ENCODE measurements at regions not wholly inside any gene's neighbourhood (a gene's known extent, or its start where the extent isn't known, plus 50 kb on each side); places are given as distances from the start of the nearest gene placed in this dataset.
A peak's percentile ranks its signal among the peaks of the same experiment; 100 is the strongest.

DNA sequence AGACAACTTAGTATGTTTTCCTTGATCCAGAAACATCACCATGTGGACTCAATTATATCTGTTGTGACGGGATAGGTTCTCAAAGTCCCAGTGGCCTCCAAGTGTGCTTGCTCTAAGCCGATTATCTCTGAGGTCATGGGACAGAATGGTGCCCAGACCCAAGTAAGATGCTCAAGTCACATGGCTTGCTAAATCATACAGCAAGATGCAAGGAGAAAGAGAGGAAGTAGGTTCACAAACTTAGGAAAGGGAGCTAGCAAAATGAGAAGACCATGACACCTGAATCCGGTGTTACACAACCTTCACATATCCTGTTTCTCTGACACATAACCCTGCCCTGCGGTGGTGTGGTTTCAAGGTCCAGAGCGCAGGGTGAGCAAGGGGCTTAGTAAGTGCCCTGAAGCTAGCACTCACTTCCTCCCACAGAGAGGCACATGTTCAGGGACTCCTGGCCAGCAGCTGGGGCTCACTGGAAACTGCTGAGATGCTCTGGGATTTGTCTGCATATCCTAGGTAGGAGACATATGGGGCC is 590.9 kb upstream of the ANKRD30A start:
- Histone ChIP-seq H3K23me2 (ENCODE audit: low read depth, low read length) (no peaks in the 10 kb centered on the region), H3K14ac (ENCODE audit: insufficient read length) (no peak overlapping the region), H3K18ac (ENCODE audit: extremely low read depth, low read length) (no peak overlapping the region), H3K79me2 (ENCODE audit: control insufficient read depth in 1 of 2, insufficient read depth in 2 of 2, low read length in 2 of 2) (no peaks in the 10 kb centered on the region), H3K56ac (replicated peaks; ENCODE audit: insufficient read length, low read depth, low read length) (no peak overlapping the region), H3K4me1 (replicated peaks in 1 of 4; ENCODE audit: control insufficient read depth in 3 of 4, insufficient read depth in 4 of 4, low read length in 3 of 4) (no peaks in the 10 kb centered on the region), H2BK12ac (ENCODE audit: low read depth, low read length) (no peak overlapping the region), H4K5ac (ENCODE audit: insufficient read length, low read depth, low read length) (no peak overlapping the region), H4K91ac (replicated peaks; ENCODE audit: insufficient read length, low read length) (no peak overlapping the region), H4K20me1 (replicated peaks in 1 of 2; ENCODE audit: control insufficient read depth in 1 of 2, insufficient read depth in 2 of 2, low read length in 2 of 2) (no peaks in the 10 kb centered on the region), H2AK5ac (ENCODE audit: low read depth, low read length) (no peak overlapping the region), H3K27ac (ENCODE audit: low read depth, low read length) (no peak overlapping the region), H2BK5ac (ENCODE audit: low read depth, low read length) (no peak overlapping the region), H3K9me3 (ENCODE audit: insufficient read depth in 2 of 2, low read depth in 1 of 2, low read length in 1 of 2) (peaks cover 0 to 1% of the 10 kb centered on the region in 2 experiments; a peak in 1 of 4 replicates), H3K4me3 (ENCODE audit: extremely low read depth in 1 of 4, insufficient read depth in 2 of 4, low read depth in 3 of 4, low read length in 4 of 4) (no peak overlapping the region), H3K79me1 (ENCODE audit: low read depth, low read length) (no peaks in the 10 kb centered on the region), H4K8ac (ENCODE audit: extremely low read depth, insufficient read depth, low read length) (no peak overlapping the region), H2BK120ac (replicated peaks; ENCODE audit: low read depth, low read length) (no peak overlapping the region), H2AFZ (ENCODE audit: low read length) (0 out of 2 replicates have a peak overlapping the region, but pooled peaks have one; percentile 71), H3K27me3 (replicated peaks in 1 of 4; ENCODE audit: control insufficient read depth in 3 of 4, extremely low read depth in 1 of 4, insufficient read depth in 3 of 4, low read length in 3 of 4) (no peaks in the 10 kb centered on the region), H2BK15ac (ENCODE audit: low read length) (no peak overlapping the region), H3K23ac (ENCODE audit: insufficient read length) (no peak overlapping the region), H3K36me3 (ENCODE audit: control insufficient read depth in 2 of 4, insufficient read depth in 4 of 4, low read length in 3 of 4) (no peaks in the 10 kb centered on the region), H2BK20ac (ENCODE audit: low read length) (no peak overlapping the region), H3K4me2 (ENCODE audit: insufficient read depth in 1 of 2, low read depth in 2 of 2, low read length in 2 of 2) (no peak overlapping the region), H3K9ac (replicated peaks in 1 of 4; ENCODE audit: extremely low read depth in 1 of 4, low read depth in 3 of 4, low read length in 3 of 4) (no peak overlapping the region), H3K4ac (replicated peaks; ENCODE audit: insufficient read length, low read depth, low read length) (no peak overlapping the region)
- TF ChIP-seq RBBP5 (IDR thresholded peaks at IDR 0.05; ENCODE audit: borderline replicate concordance, low read depth, low read length) = no peak
- no peak for TF ChIP-seq EZH2 (IDR thresholded peaks at IDR 0.05; ENCODE audit: low read depth, low read length, severe bottlenecking)
- TF ChIP-seq CHD1 (IDR thresholded peaks at IDR 0.05; ENCODE audit: low read depth, low read length) = no peak
- TF ChIP-seq JUN (IDR thresholded peaks at IDR 0.05; ENCODE audit: low read depth, low read length) = no peak
- TF ChIP-seq MAFK (IDR thresholded peaks at IDR 0.05; ENCODE audit: low read depth, low read length) = no peak
- TF ChIP-seq HDAC2 (IDR thresholded peaks at IDR 0.05; ENCODE audit: borderline replicate concordance in 1 of 2, low read depth in 2 of 2, low read length in 2 of 2) = no peak
- no peak for TF ChIP-seq PHF8 (conservative IDR thresholded peaks at IDR 0.05; ENCODE audit: low read depth, low read length)
- no peak for TF ChIP-seq NANOG (IDR thresholded peaks at IDR 0.05; ENCODE audit: insufficient read depth, low read depth, low read length, poor library complexity, severe bottlenecking)
- no peak for TF ChIP-seq POLR2AphosphoS5 (IDR thresholded peaks at IDR 0.05; ENCODE audit: low read depth, low read length)
- no peak for TF ChIP-seq KDM4A (IDR thresholded peaks at IDR 0.05; ENCODE audit: low read depth, low read length, severe bottlenecking)
- no peak for TF ChIP-seq RFX5 (IDR thresholded peaks at IDR 0.05; ENCODE audit: borderline replicate concordance, low read depth, low read length)
- ChIA-PET CTCF (ENCODE audit: partially characterized antibody) (interaction anchor here (0.6 to 1.9 kb wide), 3 partner anchors 10 to 78 kb away, joined by 3 to 4 read pairs (median 4); no protein-coding TSS in a partner anchor), POLR2A (ENCODE audit: partially characterized antibody) (no interaction called here)
- WGBS, 2 experiments (ENCODE audit: extremely low coverage in 1 of 2, insufficient coverage in 1 of 2, insufficient read length in 1 of 2, insufficient replicate concordance in 2 of 2, low coverage in 1 of 2, low lambda C conversion rate in 2 of 2, missing lambda C conversion rate in 1 of 2) = 96% methylated on average over 5 of the region's 5 CpGs; no CpG with 5 or more reads in 1 of the 2 experiments
- DNase-seq (ENCODE audit: low read depth in 1 of 2, low spot score in 2 of 2) (no peak), FAIRE-seq (no peak)
